ENCODE measurements at regions not wholly inside any gene's neighbourhood (a gene's known extent, or its start where the extent isn't known, plus 50 kb on each side); places are given as distances from the start of the nearest gene placed in this dataset.
"Not testable (repeated sequence)": the region's sequence is repeated elsewhere in the genome, so short reads cannot be mapped to it uniquely, and the experiment has no call there.

DNA sequence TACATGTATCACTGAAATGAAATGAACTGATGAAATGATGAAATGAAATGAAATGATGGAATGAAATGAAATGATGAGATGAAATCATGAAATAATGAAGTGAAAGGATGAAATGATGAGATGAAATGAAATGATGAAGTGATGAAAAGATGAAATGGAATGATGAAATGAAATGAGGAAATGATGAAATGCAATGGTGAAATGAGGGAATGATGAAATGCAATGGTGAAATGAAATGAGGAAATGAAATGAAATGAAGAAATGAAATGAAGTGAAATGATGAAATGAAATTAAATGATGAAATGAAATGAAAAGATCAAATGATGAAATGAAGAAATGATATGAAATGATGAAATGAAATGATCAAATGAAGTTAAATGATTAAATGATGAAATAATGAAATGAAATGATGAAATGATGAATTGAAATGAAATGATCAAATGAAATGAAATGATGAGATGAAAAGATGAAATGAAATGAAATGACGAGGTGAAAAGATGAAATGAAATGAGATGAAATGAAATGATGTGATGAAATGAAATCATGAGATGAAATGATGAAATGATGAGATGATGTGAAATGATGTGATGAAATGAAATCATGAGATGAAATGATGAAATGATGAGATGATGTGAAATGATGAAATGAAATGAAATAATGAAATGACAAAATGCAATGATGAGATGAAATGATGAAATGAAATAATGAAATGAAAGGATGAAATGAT, 327.9 kb upstream of the WSB1 start:
- TF ChIP-seq, protein P1, sequence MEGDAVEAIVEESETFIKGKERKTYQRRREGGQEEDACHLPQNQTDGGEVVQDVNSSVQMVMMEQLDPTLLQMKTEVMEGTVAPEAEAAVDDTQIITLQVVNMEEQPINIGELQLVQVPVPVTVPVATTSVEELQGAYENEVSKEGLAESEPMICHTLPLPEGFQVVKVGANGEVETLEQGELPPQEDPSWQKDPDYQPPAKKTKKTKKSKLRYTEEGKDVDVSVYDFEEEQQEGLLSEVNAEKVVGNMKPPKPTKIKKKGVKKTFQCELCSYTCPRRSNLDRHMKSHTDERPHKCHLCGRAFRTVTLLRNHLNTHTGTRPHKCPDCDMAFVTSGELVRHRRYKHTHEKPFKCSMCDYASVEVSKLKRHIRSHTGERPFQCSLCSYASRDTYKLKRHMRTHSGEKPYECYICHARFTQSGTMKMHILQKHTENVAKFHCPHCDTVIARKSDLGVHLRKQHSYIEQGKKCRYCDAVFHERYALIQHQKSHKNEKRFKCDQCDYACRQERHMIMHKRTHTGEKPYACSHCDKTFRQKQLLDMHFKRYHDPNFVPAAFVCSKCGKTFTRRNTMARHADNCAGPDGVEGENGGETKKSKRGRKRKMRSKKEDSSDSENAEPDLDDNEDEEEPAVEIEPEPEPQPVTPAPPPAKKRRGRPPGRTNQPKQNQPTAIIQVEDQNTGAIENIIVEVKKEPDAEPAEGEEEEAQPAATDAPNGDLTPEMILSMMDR (conservative IDR thresholded peaks at IDR 0.05; ENCODE audit: low read depth, low read length) = not testable (repeated sequence)
- not testable (repeated sequence) for TF ChIP-seq EZH2 (IDR thresholded peaks at IDR 0.05; ENCODE audit: low read length, unreplicated experiment); EZH2phosphoT487 (IDR thresholded peaks at IDR 0.05; ENCODE audit: borderline replicate concordance, low read length)
